GM10266 (cell line): ENCODE measurements at regions not wholly inside any gene's neighbourhood (a gene's known extent, or its start where the extent isn't known, plus 50 kb on each side); places are given as distances from the start of the nearest gene placed in this dataset.

Experiments used
- DNase-seq: peaks from one replicate; pipeline ENCODE4 v3.0.0; 2012; ENCODE audit errors: extremely low spot score
- CTCF ChIP-seq: IDR thresholded peaks from 2 replicates; pipeline ENCODE4 v1.5.1; 2012; ENCODE audit warnings: mild to moderate bottlenecking, low read depth; ENCODE audit not compliant: control insufficient read depth, insufficient read depth; ENCODE audit errors: missing control alignments

GRCh38 chr4:27515140-27515539, 654.5 kb downstream of the STIM2 start:
- no peak for TF ChIP-seq CTCF
- no peak for DNase-seq

- DNase-seq, result no peak
- TF ChIP-seq CTCF, result no peak
These were observed 658.2 kb downstream of the STIM2 start for GRCh38 chr4:27518876-27519275.

- no peak for TF ChIP-seq CTCF
- no peak for DNase-seq
These were observed 663.6 kb downstream of the STIM2 start for GRCh38 chr4:27524224-27524623.

- no peak for DNase-seq
- TF ChIP-seq CTCF, result no peak
These were observed 673.8 kb downstream of the STIM2 start for GRCh38 chr4:27534488-27534887.

GRCh38 chr4:27568236-27568951, 707.8 kb downstream of the STIM2 start:
- DNase-seq, result no peak
- no peak for TF ChIP-seq CTCF

- TF ChIP-seq CTCF, result no peak
These were observed 708.3 kb downstream of the STIM2 start for GRCh38 chr4:27568952-27569319.

GRCh38 chr4:27574743-27575142, 714.1 kb downstream of the STIM2 start:
- no peak for DNase-seq
- TF ChIP-seq CTCF, result no peak

More at GRCh38 chr4:27568952-27569319, 708.3 kb downstream of the STIM2 start:
- DNase-seq, result no peak
